Right lobe of liver (tissue), 6 donors: ENCODE measurements at regions not wholly inside any gene's neighbourhood (a gene's known extent, or its start where the extent isn't known, plus 50 kb on each side); places are given as distances from the start of the nearest gene placed in this dataset.
"Not testable (repeated sequence)": the region's sequence is repeated elsewhere in the genome, so short reads cannot be mapped to it uniquely, and the experiment has no call there.

Experiments
- ATAC-seq, 4 donors: fragments of 200-7000 bp; cut with Tn5 transposase; one replicate each; pipeline ENCODE4 v1.9.1; 2020; ENCODE audit warnings: mild to moderate bottlenecking in 4 of 4, moderate library complexity in 4 of 4
- DNase-seq, 3 donors: peaks; one replicate each; pipeline ENCODE4 v3.0.0-alpha.2; 2020
- H3K27ac ChIP-seq, 3 donors: fragments of 200-600 bp; one replicate each; pipeline ENCODE4 v1.8.0; 2022
- H3K27me3 ChIP-seq, 2 donors: fragments of 200-600 bp; one replicate each; pipeline ENCODE4 v1.8.0; 2022
- H3K36me3 ChIP-seq, 4 donors: fragments of 200-600 bp; sonication (generic) in 1 of 4; one replicate each; pipeline versions ENCODE4 v1.5.1 to v1.8.0; 2017 to 2022; ENCODE audit warnings: control low read depth in 1 of 4
- H3K4me1 ChIP-seq, 4 donors: fragments of 200-600 bp; sonication (generic) in 1 of 4; one replicate each; pipeline versions ENCODE4 v1.5.1 to v1.8.0; 2017 to 2022; ENCODE audit warnings: control low read depth in 1 of 4
- H3K4me3 ChIP-seq, 3 donors: fragments of 200-600 bp; one replicate each; pipeline ENCODE4 v1.8.0; 2022
- H3K9me3 ChIP-seq, 4 donors: fragments of 200-600 bp; sonication (generic) in 1 of 4; one replicate each; pipeline versions ENCODE4 v1.5.1 to v1.8.0; 2017 to 2022; ENCODE audit warnings: control low read depth in 1 of 4
- POLR2A ChIP-seq: fragments of 450-650 bp; IDR thresholded peaks from one replicate; pipeline ENCODE4 v1.6.1; 2017; ENCODE audit warnings: antibody characterized with exemption, mild to moderate bottlenecking
- WGBS: methylation state at CpG from one replicate; pipeline ENCODE4 v1.1.6; 2018; ENCODE audit warnings: low coverage, low lambda C conversion rate; ENCODE audit not compliant: insufficient coverage; ENCODE audit errors: missing lambda C conversion rate; 5-methylcytosine and 5-hydroxymethylcytosine counted together
- intact Hi-C, 2 donors: fragments of 100-400 bp; cut with DNase I; formaldehyde crosslinking; loops; one replicate each; pipeline versions ENCODE4 v1.11.2 to v1.14.1; 2022
- small RNA-seq, 2 experiments: library from RNA; depleted of rRNA; stranded (forward); fragments of <200 nt; gene quantifications; one replicate each; pipeline ENCODE3, GENCODE V24; 2016
- TF ChIP-seq, protein P1 (sequence below), 4 donors: fragments of 200-600 bp in 3 of 4; fragments of 450-650 bp in 1 of 4; IDR thresholded peaks; one replicate each; pipeline versions ENCODE4 v1.5.1 to v1.8.0; 2016 to 2022; ENCODE audit warnings: antibody characterized with exemption in 4 of 4, mild to moderate bottlenecking in 2 of 4
- donor health status: DM: no; HTN: yes; CAD: no.
- donor health status: DM: no; HTN: no; CAD: no.
- donor health status: DM: no; HTN: no; CAD: no.
- donor health status: DM: no; HTN: yes; CAD: no.
- donor health status: DM: no; HTN: yes; CAD: no.

DNA sequence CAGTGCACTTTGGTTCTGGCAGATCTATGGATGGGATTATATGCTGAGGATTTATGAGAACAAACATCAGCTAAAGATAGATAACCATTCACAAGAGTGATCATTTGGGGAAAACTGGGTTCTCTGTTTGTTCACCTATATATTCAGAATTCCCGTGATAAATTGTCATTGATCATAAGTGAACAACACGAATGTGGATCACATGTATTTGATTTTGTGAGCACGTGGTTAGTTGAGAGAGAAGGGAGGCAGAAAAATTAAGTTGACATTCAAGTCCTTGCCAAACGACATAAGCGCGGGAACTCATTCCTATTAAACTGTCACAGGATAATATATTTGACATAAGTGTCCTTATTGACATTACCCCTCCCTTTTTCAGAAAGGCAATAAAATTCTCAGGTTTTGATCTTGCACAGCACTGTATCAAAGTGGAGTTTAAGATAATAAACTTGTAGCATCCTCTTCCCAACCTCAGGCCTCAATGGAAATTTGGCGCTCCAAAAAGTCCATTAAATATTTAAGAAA is 64.9 kb upstream of the MYO3A start:
- TF ChIP-seq, protein P1, sequence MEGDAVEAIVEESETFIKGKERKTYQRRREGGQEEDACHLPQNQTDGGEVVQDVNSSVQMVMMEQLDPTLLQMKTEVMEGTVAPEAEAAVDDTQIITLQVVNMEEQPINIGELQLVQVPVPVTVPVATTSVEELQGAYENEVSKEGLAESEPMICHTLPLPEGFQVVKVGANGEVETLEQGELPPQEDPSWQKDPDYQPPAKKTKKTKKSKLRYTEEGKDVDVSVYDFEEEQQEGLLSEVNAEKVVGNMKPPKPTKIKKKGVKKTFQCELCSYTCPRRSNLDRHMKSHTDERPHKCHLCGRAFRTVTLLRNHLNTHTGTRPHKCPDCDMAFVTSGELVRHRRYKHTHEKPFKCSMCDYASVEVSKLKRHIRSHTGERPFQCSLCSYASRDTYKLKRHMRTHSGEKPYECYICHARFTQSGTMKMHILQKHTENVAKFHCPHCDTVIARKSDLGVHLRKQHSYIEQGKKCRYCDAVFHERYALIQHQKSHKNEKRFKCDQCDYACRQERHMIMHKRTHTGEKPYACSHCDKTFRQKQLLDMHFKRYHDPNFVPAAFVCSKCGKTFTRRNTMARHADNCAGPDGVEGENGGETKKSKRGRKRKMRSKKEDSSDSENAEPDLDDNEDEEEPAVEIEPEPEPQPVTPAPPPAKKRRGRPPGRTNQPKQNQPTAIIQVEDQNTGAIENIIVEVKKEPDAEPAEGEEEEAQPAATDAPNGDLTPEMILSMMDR (IDR thresholded peaks at IDR 0.05), result no peak
- TF ChIP-seq POLR2A, result no peak
- WGBS, result 71% methylated on average over 7 of the region's 7 CpGs
- no peaks in the 10 kb centered on the region for H3K9me3 ChIP-seq
- H3K36me3 ChIP-seq, result no peaks in the 10 kb centered on the region
- ATAC-seq (no peak), DNase-seq (no peak)
- intact Hi-C loops, result no loop called here
- no peaks in the 10 kb centered on the region for H3K27me3 ChIP-seq
- H3K27ac ChIP-seq, result no peak overlapping the region
- no peaks in the 10 kb centered on the region for H3K4me1 ChIP-seq
- H3K4me3 ChIP-seq, result no peak overlapping the region

DNA sequence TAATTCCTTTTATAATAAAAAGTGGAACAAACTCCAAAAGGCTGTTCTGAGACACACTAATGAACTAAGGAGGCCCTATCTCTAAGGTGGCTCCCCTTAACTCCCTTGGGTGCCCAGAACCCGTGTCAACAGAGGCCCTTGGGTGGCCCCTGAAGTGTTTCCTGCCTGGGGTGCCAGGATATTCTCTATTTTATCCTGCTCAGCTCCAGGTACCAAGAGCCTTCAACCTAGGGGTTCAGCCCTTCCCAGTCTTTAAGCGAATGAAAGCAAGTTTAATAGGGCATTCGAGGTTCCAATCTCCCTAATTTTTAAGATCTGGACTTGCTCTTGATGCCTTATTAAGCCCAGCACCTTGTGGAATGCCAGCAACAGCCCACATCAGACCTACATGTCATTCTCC is 64.4 kb upstream of the MYO3A start:
- Histone ChIP-seq H3K4me3 (no peak overlapping the region), H3K27me3 (no peaks in the 10 kb centered on the region), H3K4me1 (no peaks in the 10 kb centered on the region), H3K27ac (no peak overlapping the region), H3K36me3 (no peaks in the 10 kb centered on the region), H3K9me3 (no peaks in the 10 kb centered on the region)
- intact Hi-C loops, result no loop called here
- no peak for ATAC-seq
- WGBS, result 67% methylated on average over 3 of the region's 3 CpGs
- no peak for TF ChIP-seq POLR2A
- TF ChIP-seq, protein P1 (IDR thresholded peaks at IDR 0.05), result no peak
- DNase-seq, result no peak

DNA sequence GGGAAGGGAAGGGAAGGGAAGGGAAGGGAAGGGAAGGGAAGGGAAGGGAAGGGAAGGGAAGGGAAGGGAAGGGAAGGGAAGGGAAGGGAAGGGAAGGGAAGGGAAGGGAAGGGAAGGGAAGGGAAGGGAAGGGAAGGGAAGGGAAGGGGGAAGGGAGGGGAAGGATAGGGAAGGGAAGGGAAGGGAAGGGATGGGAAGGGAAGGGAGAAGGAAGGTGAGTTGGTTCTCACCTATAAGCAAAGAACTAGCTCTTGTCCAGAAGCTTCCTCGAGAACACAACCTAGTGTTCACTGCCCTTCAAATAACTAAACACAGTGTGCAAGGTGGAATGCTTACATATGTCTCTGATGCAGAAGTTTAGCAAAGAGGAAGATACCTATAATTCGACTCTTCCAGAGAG is 59.6 kb upstream of the MYO3A start:
- H3K27ac ChIP-seq, H3K9me3 ChIP-seq, DNase-seq, H3K4me1 ChIP-seq, H3K36me3 ChIP-seq, H3K4me3 ChIP-seq, intact Hi-C loops, H3K27me3 ChIP-seq, ATAC-seq: not testable (repeated sequence)
- WGBS, result 40% methylated on average over 2 of the region's 2 CpGs

DNA sequence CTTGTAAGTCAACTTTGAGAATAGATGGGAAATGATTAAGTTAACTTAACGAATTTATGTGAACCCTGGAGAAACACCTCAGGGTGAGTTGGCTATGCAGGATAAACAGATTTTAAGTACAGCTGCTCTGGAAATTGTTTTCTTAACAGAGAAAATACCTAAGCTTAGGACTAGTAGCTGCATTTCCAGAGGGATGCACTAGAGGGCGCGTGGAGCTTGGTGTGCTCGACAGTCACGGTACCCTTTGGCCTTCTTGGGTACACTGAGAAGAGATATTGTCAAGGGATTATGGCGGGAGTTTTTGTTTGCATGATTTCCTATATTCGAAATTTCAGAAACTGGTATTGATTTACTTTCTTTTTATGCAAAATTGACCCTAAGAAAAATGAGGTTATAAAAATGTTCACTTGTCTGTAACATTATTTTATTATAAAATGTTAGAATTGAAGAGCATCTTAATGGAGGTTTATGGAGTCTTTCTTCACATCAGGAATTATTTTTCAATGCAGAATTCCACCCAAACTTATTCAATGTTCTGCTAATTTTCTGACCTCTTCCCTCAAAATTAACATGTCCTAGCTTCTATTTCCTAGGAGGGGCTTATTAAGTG is 58.4 kb upstream of the MYO3A start:
- DNase-seq, result peak; percentile 68 to 74 (median 69)
- no peak overlapping the region for H3K27ac ChIP-seq
- H3K4me3 ChIP-seq, result no peak overlapping the region
- intact Hi-C loops, result no loop called here
- H3K27me3 ChIP-seq, result no peaks in the 10 kb centered on the region
- no peaks in the 10 kb centered on the region for H3K4me1 ChIP-seq
- no peak for TF ChIP-seq POLR2A
- TF ChIP-seq, protein P1 (IDR thresholded peaks at IDR 0.05), result peak; percentile 71 to 91 (median 86)
- H3K9me3 ChIP-seq, result no peaks in the 10 kb centered on the region
- no peaks in the 10 kb centered on the region for H3K36me3 ChIP-seq
- WGBS, result 0% methylated on average over 7 of the region's 7 CpGs
- peak; percentile 93 to 98 (median 96) for ATAC-seq

DNA sequence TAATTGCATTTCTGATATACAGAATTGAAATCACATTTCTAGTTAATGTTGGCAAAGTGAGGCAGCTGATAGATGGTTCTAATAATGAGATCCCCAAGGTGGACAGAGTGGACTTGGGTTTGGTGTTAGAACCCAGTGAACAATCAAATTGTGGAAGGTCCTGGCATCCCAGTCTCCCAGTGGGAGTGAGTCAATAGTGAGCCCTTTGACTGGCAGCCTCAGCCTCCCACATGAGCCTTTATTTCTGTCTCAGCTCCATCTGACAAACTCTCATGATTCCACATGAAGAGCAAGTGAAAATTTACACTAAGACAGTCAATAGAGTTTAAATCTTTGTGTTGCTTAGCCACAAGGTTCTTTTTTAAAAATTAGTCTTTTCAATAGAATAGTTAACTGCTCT is 56.7 kb upstream of the MYO3A start:
- no peaks in the 10 kb centered on the region for H3K9me3 ChIP-seq
- no peaks in the 10 kb centered on the region for H3K4me1 ChIP-seq
- H3K27ac ChIP-seq, result no peak overlapping the region
- H3K27me3 ChIP-seq, result no peaks in the 10 kb centered on the region
- no peak for ATAC-seq
- intact Hi-C loops, result no loop called here
- no peak for DNase-seq
- no peaks in the 10 kb centered on the region for H3K36me3 ChIP-seq
- TF ChIP-seq, protein P1 (IDR thresholded peaks at IDR 0.05), result no peak
- TF ChIP-seq POLR2A, result no peak
- H3K4me3 ChIP-seq, result no peak overlapping the region

Small RNA genes lying in the stretch of these regions (small RNA-seq; reads per million reads assigned to genes)
- gene RNA5SP306 (0.29 to 0.39 reads per million in 2 experiments), gene RNU6-632P (0 reads per million in 2 experiments)
